Testis (tissue), 2 donors: ENCODE measurements at regions not wholly inside any gene's neighbourhood (a gene's known extent, or its start where the extent isn't known, plus 50 kb on each side); places are given as distances from the start of the nearest gene placed in this dataset.

Experiments used
- CTCF ChIP-seq, 3 experiments: fragments of 450-650 bp in 2 of 3; fragments of 200-600 bp in 1 of 3; sonication (generic) in 1 of 3; IDR thresholded peaks; one replicate each; pipeline ENCODE4 v1.5.1; 2016 to 2019; ENCODE audit warnings: antibody characterized with exemption in 3 of 3, mild to moderate bottlenecking in 2 of 3, moderate library complexity in 1 of 3
- POLR2A ChIP-seq: fragments of 450-650 bp; IDR thresholded peaks from one replicate; pipeline ENCODE4 v1.6.1; 2017; ENCODE audit warnings: antibody characterized with exemption, mild to moderate bottlenecking, moderate library complexity

- TF ChIP-seq CTCF (IDR thresholded peaks at IDR 0.05) (no peak), POLR2A (no peak)
These were observed 97.2 kb upstream of the SLC44A1 start for GRCh38 chr9:105147110-105147871.
